SU-DHL-6 (cell line): ENCODE measurements at regions not wholly inside any gene's neighbourhood (a gene's known extent, or its start where the extent isn't known, plus 50 kb on each side); places are given as distances from the start of the nearest gene placed in this dataset.

Source experiments
- H2AFZ ChIP-seq: fragments of 200-600 bp; sonication (generic); 2 replicates; pipeline ENCODE4 v1.6.1; 2014; ENCODE audit warnings: low read depth, mild to moderate bottlenecking, moderate library complexity, mixed read lengths, antibody characterized with exemption, low read length; ENCODE audit not compliant: severe bottlenecking
- H3F3A ChIP-seq: fragments of 200-600 bp; shearing (Covaris generic); 2 replicates; pipeline ENCODE4 v1.6.0; 2016; ENCODE audit warnings: antibody characterized with exemption, mild to moderate bottlenecking; ENCODE audit not compliant: insufficient read depth
- H3K27ac ChIP-seq: fragments of 200-600 bp; sonication (generic); 2 replicates; pipeline ENCODE4 v1.5.1; 2016; ENCODE audit warnings: low read depth, mild to moderate bottlenecking, low read length, moderate library complexity, mixed read lengths
- H3K27me3 ChIP-seq: fragments of 200-600 bp; sonication (generic), shearing (Covaris generic); 2 replicates; pipeline ENCODE4 v1.6.0; 2014; ENCODE audit warnings: mild to moderate bottlenecking, low read length
- H3K36me3 ChIP-seq: fragments of 200-600 bp; sonication (generic); 2 replicates; pipeline ENCODE4 v1.6.1; 2014; ENCODE audit warnings: mild to moderate bottlenecking, low read length, mixed read lengths
- H3K4me2 ChIP-seq: fragments of 300-600, 200-600 bp; shearing (Covaris generic), sonication (generic); 2 replicates; pipeline ENCODE4 v1.6.0; 2014; ENCODE audit warnings: low read length, low read depth, mild to moderate bottlenecking; ENCODE audit not compliant: poor library complexity, severe bottlenecking
- H3K4me3 ChIP-seq: fragments of 200-600 bp; sonication (generic); 2 replicates; pipeline ENCODE4 v1.5.1; 2014; ENCODE audit warnings: antibody characterized with exemption, low read length, mild to moderate bottlenecking, mixed read lengths; ENCODE audit not compliant: insufficient read depth, poor library complexity, severe bottlenecking
- H3K79me2 ChIP-seq: fragments of 200-600 bp; sonication (generic); 2 replicates; pipeline ENCODE4 v1.6.1; 2014; ENCODE audit warnings: mild to moderate bottlenecking, low read length, moderate library complexity; ENCODE audit not compliant: insufficient read depth
- H3K9ac ChIP-seq: fragments of 200-600 bp; sonication (generic); 2 replicates; pipeline ENCODE4 v1.7.0; 2014; ENCODE audit warnings: mild to moderate bottlenecking, low read length
- H3K9me2 ChIP-seq: fragments of 200-600 bp; sonication (generic); replicated peaks from 2 replicates; pipeline ENCODE4 v1.6.1; 2014; ENCODE audit warnings: low read length; ENCODE audit not compliant: insufficient read depth
- H3K9me3 ChIP-seq: fragments of 200-600 bp; sonication (generic); 2 replicates; pipeline ENCODE4 v1.6.1; 2014; ENCODE audit warnings: low read length, mixed read lengths; ENCODE audit not compliant: insufficient read depth
- H4K20me1 ChIP-seq: fragments of 200-600 bp; sonication (generic); 2 replicates; pipeline ENCODE4 v1.6.1; 2014; ENCODE audit warnings: low read depth, mild to moderate bottlenecking, antibody characterized with exemption, low read length, moderate library complexity, mixed read lengths
- CTCF ChIP-seq: fragments of 200-600 bp; sonication (generic); IDR thresholded peaks from one replicate; pipeline ENCODE4 v1.5.1; 2017; ENCODE audit warnings: antibody characterized with exemption, mild to moderate bottlenecking, low read length, moderate library complexity; ENCODE audit not compliant: insufficient read depth, poor library complexity, severe bottlenecking
- EZH2phosphoT487 ChIP-seq: fragments of 200-600 bp; sonication (generic), shearing (Covaris generic); conservative IDR thresholded peaks from 2 replicates; pipeline ENCODE4 v1.6.1; 2018; ENCODE audit warnings: mild to moderate bottlenecking, antibody characterized with exemption, low read length, moderate library complexity, mixed read lengths

GRCh38 chr3:110341047-110341446, 730.6 kb upstream of the NECTIN3 start:
- H3K4me3 ChIP-seq: no peak overlapping the region
- no peak overlapping the region for H3K9ac ChIP-seq
- H3K9me3 ChIP-seq: no peaks in the 10 kb centered on the region
- H4K20me1 ChIP-seq: no peaks in the 10 kb centered on the region
- no peaks in the 10 kb centered on the region; the same call in 1 of the 2 replicates for H3K9me2 ChIP-seq
- no peaks in the 10 kb centered on the region for H3K27me3 ChIP-seq
- H3K36me3 ChIP-seq: no peaks in the 10 kb centered on the region
- H2AFZ ChIP-seq: no peak overlapping the region
- H3K79me2 ChIP-seq: no peaks in the 10 kb centered on the region
- TF ChIP-seq CTCF (no peak), EZH2phosphoT487 (no peak)
- H3K27ac ChIP-seq: no peak overlapping the region
- no peaks in the 10 kb centered on the region for H3F3A ChIP-seq
- no peak overlapping the region for H3K4me2 ChIP-seq

- H2AFZ ChIP-seq: no peak overlapping the region
- no peaks in the 10 kb centered on the region for H4K20me1 ChIP-seq
- H3K27me3 ChIP-seq: no peaks in the 10 kb centered on the region
- H3K27ac ChIP-seq: no peak overlapping the region
- H3F3A ChIP-seq: no peaks in the 10 kb centered on the region
- no peak overlapping the region for H3K4me3 ChIP-seq
- no peaks in the 10 kb centered on the region for H3K9me3 ChIP-seq
- no peak for TF ChIP-seq EZH2phosphoT487
- TF ChIP-seq CTCF: no peak
- no peaks in the 10 kb centered on the region for H3K79me2 ChIP-seq
- no peak overlapping the region for H3K9ac ChIP-seq
- H3K4me2 ChIP-seq: no peak overlapping the region
- H3K36me3 ChIP-seq: no peaks in the 10 kb centered on the region
- H3K9me2 ChIP-seq: no peaks in the 10 kb centered on the region; the same call in 1 of the 2 replicates
Measured at GRCh38 chr3:110343376-110343775, 728.2 kb upstream of the NECTIN3 start.

- Histone ChIP-seq H3K36me3 (no peaks in the 10 kb centered on the region), H3K4me3 (no peak overlapping the region), H3K79me2 (no peaks in the 10 kb centered on the region), H4K20me1 (no peaks in the 10 kb centered on the region), H3K9me2 (no peaks in the 10 kb centered on the region; the same call in 1 of the 2 replicates), H2AFZ (no peak overlapping the region), H3K9me3 (no peaks in the 10 kb centered on the region), H3K27me3 (no peaks in the 10 kb centered on the region), H3K4me2 (no peak overlapping the region), H3F3A (no peaks in the 10 kb centered on the region), H3K27ac (no peak overlapping the region), H3K9ac (no peak overlapping the region)
- TF ChIP-seq EZH2phosphoT487 (no peak), CTCF (no peak)
Measured at GRCh38 chr3:110343945-110344344, 727.7 kb upstream of the NECTIN3 start.

GRCh38 chr3:110344487-110344886, 727.1 kb upstream of the NECTIN3 start:
- TF ChIP-seq EZH2phosphoT487: no peak
- no peak for TF ChIP-seq CTCF
- Histone ChIP-seq H3K36me3 (no peaks in the 10 kb centered on the region), H2AFZ (no peak overlapping the region), H3K9ac (no peak overlapping the region), H3F3A (no peaks in the 10 kb centered on the region), H3K9me3 (no peaks in the 10 kb centered on the region), H4K20me1 (no peaks in the 10 kb centered on the region), H3K79me2 (no peaks in the 10 kb centered on the region), H3K9me2 (no peaks in the 10 kb centered on the region; the same call in 1 of the 2 replicates), H3K4me3 (no peak overlapping the region), H3K27me3 (no peaks in the 10 kb centered on the region), H3K4me2 (no peak overlapping the region), H3K27ac (no peak overlapping the region)
